Activated CD4-positive, alpha-beta T cell treated with anti-CD3 and anti-CD28 coated beads for 24 hours (primary cell): ENCODE measurements at regions not wholly inside any gene's neighbourhood (a gene's known extent, or its start where the extent isn't known, plus 50 kb on each side); places are given as distances from the start of the nearest gene placed in this dataset.
"Not testable (repeated sequence)": the region's sequence is repeated elsewhere in the genome, so short reads cannot be mapped to it uniquely, and the experiment has no call there.

Source experiments
- DNase-seq, 2 donors: peaks; one replicate each; pipeline ENCODE4 v3.0.0-alpha.2; 2020; ENCODE audit warnings: low read depth in 2 of 2

- no peak for DNase-seq
These were observed 59.7 kb downstream of the HMGB3 start for GRCh38 chrX:151042842-151043241.

DNA sequence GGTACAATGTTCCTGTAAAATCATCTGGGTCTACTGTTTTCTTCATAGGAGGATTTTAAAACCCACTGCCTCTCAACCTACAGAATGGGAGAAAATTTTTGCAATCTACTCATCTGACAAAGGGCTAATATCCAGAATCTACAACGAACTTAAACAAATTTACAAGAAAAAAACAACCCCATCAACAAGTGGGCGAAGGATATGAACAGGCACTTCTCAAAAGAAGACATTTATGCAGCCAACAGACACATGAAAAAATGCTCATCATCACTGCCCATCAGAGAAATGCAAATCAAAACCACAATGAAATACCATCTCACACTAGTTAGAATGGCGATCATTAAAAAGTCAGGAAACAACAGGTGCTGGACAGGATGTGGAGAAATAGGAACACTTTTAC lies 83.2 kb downstream of the HMGB3 start:
- DNase-seq = not testable (repeated sequence)

- DNase-seq = no peak
These were observed 90.6 kb downstream of the HMGB3 start for GRCh38 chrX:151073767-151074166.

DNA sequence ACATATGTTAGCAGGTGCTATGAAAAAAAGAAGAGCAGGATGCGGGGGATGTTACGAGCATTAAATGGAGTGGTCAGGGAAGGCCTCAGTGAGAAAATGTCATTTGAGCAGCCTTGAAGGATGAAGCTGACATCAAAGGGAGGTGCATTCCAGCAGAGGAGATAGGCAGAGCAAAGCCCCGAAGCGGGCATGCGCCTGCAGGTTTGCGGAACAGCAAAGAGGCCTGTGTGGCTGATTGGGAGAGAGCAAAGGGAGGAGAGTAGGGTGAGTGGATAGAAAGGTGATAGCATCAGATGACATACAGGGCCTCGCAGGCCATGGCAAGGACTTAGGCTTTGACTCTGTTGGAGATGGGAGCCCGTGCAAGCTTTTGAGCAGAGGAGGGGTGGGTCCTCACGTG lies 95.4 kb upstream of the GPR50 start:
- no peak for DNase-seq

GRCh38 chrX:151082077-151082948 lies 94.1 kb upstream of the GPR50 start:
- DNase-seq = peak; percentile 45 to 46

- DNase-seq = no peak
These were observed 91.9 kb upstream of the GPR50 start for GRCh38 chrX:151084454-151084853.

DNA sequence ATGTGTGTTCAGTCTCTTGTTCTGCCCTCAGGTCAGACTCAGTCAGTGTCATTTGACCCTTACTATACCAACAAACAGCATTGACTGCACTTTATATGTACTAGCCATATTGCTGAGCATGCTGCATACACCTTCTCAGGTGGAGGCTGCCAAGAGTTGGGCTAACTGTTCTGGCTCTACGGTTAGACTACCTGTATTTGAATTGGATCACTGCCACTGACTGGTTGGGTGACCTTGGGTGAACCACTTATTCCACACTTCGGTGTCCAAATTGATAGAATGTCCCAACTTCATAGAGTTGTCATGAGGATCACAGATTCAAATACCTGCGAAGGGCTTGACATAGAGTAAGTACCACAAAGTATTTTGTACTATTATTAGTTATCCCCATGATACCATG lies 91.2 kb upstream of the GPR50 start:
- no peak for DNase-seq

- DNase-seq = no peak
These were observed 88.2 kb upstream of the GPR50 start for GRCh38 chrX:151088221-151088620.

DNA sequence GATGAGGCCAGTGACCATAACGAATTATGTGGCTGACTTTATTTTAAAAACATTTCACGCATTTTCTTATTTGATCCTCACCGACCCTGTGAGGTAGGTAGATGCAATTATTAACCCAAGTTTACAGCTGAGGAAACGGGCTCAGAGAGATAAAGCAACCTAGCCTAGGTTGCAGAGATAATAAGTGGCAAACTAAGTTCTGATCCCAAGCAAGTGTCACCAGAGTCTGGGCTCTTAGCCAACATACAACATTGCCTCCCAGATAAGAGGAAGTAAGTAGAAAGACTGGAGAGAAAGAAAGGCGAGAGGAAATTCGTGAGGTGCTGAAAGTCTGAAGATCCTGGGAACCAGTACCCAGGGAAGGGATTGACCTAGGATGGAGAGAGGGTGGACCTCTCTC lies 77.4 kb upstream of the GPR50 start:
- no peak for DNase-seq

DNA sequence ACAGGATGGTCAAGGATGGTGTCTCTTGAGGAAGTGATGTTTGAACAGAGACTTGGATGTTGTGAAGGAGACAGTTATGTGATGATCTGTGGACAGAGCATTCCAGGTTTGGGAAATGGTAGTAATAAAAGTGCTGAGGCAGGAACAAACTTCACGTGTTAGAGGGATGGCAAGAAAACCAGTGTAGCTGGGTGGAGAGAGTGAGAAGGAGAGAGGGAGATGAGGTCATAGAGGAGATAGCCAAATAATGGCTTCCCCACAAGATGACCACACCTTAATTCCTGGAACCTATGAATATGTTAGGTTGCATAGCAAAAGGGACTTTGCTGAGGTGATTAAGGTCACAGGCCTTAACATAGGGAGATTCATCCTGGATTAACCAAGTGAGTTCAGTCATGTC lies 75.6 kb upstream of the GPR50 start:
- no peak for DNase-seq

GRCh38 chrX:151113200-151113599 lies 63.2 kb upstream of the GPR50 start:
- not testable (repeated sequence) for DNase-seq
